Ascending aorta (tissue), 2 donors: ENCODE measurements at regions not wholly inside any gene's neighbourhood (a gene's known extent, or its start where the extent isn't known, plus 50 kb on each side); places are given as distances from the start of the nearest gene placed in this dataset.

Source experiments
- DNase-seq, 2 donors: peaks; one replicate each; pipeline ENCODE4 v3.0.0-alpha.2; 2019; ENCODE audit warnings: low spot score in 2 of 2
- H3K27ac ChIP-seq, 2 donors: fragments of 200-600 bp; sonication (generic); one replicate each; pipeline ENCODE4 v1.5.1; 2016 to 2017; ENCODE audit warnings: mild to moderate bottlenecking in 1 of 2
- H3K27me3 ChIP-seq: fragments of 200-600 bp; sonication (generic); one replicate; pipeline ENCODE4 v1.5.1; 2017
- H3K36me3 ChIP-seq, 2 donors: fragments of 200-600 bp; sonication (generic); one replicate each; pipeline ENCODE4 v1.5.1; 2016
- H3K4me1 ChIP-seq, 2 donors: fragments of 200-600 bp; sonication (generic); one replicate each; pipeline ENCODE4 v1.5.1; 2016 to 2017; ENCODE audit warnings: mild to moderate bottlenecking in 1 of 2
- H3K4me3 ChIP-seq, 2 donors: fragments of 200-600 bp; sonication (generic); one replicate each; pipeline ENCODE4 v1.5.1; 2016 to 2017; ENCODE audit warnings: mild to moderate bottlenecking in 1 of 2
- H3K9me3 ChIP-seq, 2 donors: fragments of 200-600 bp; sonication (generic); one replicate each; pipeline ENCODE4 v1.5.1; 2016
- CTCF ChIP-seq, 3 experiments: fragments of 200-600 bp in 2 of 3; fragments of 450-650 bp in 1 of 3; sonication (generic) in 2 of 3; IDR thresholded peaks; one replicate each; pipeline ENCODE4 v1.5.1; 2016 to 2019; ENCODE audit warnings: antibody characterized with exemption in 3 of 3, mild to moderate bottlenecking in 1 of 3, moderate library complexity in 1 of 3
- intact Hi-C: fragments of 100-400 bp; cut with DNase I; formaldehyde crosslinking; loops from one replicate; pipeline ENCODE4 v1.15.1; 2023

- Histone ChIP-seq H3K27me3 (no peaks in the 10 kb centered on the region), H3K4me3 (no peak overlapping the region), H3K36me3 (no peaks in the 10 kb centered on the region), H3K27ac (no peak overlapping the region), H3K9me3 (no peaks in the 10 kb centered on the region), H3K4me1 (no peaks in the 10 kb centered on the region)
- intact Hi-C loops: no loop called here
- TF ChIP-seq CTCF (IDR thresholded peaks at IDR 0.05): no peak
- no peak for DNase-seq
These were observed 402.7 kb upstream of the INTU start for GRCh38 chr4:127229855-127230608.

GRCh38 chr4:127236889-127237288, 395.9 kb upstream of the INTU start:
- no peak for DNase-seq
- intact Hi-C loops: no loop called here
- H3K4me3 ChIP-seq: no peak overlapping the region
- no peaks in the 10 kb centered on the region for H3K4me1 ChIP-seq
- H3K36me3 ChIP-seq: no peaks in the 10 kb centered on the region
- no peak for TF ChIP-seq CTCF (IDR thresholded peaks at IDR 0.05)
- H3K27me3 ChIP-seq: no peaks in the 10 kb centered on the region
- H3K9me3 ChIP-seq: no peaks in the 10 kb centered on the region
- H3K27ac ChIP-seq: no peak overlapping the region

GRCh38 chr4:127237581-127237980, 395.2 kb upstream of the INTU start:
- Histone ChIP-seq H3K4me1 (no peaks in the 10 kb centered on the region), H3K27me3 (no peaks in the 10 kb centered on the region), H3K4me3 (no peak overlapping the region), H3K27ac (no peak overlapping the region), H3K36me3 (no peaks in the 10 kb centered on the region), H3K9me3 (no peaks in the 10 kb centered on the region)
- intact Hi-C loops: no loop called here
- TF ChIP-seq CTCF (IDR thresholded peaks at IDR 0.05): no peak
- DNase-seq: no peak

GRCh38 chr4:127238956-127239475, 393.7 kb upstream of the INTU start:
- H3K27me3 ChIP-seq: no peaks in the 10 kb centered on the region
- DNase-seq: no peak
- H3K27ac ChIP-seq: no peak overlapping the region
- no peak overlapping the region for H3K4me3 ChIP-seq
- TF ChIP-seq CTCF (IDR thresholded peaks at IDR 0.05): no peak
- no peaks in the 10 kb centered on the region for H3K36me3 ChIP-seq
- intact Hi-C loops: no loop called here
- H3K4me1 ChIP-seq: no peaks in the 10 kb centered on the region
- H3K9me3 ChIP-seq: no peaks in the 10 kb centered on the region

GRCh38 chr4:127239902-127240763, 392.6 kb upstream of the INTU start:
- DNase-seq: no peak
- no peak for TF ChIP-seq CTCF (IDR thresholded peaks at IDR 0.05)
- H3K4me1 ChIP-seq: no peaks in the 10 kb centered on the region
- no peak overlapping the region for H3K27ac ChIP-seq
- no peaks in the 10 kb centered on the region for H3K36me3 ChIP-seq
- H3K9me3 ChIP-seq: no peaks in the 10 kb centered on the region
- H3K4me3 ChIP-seq: no peak overlapping the region
- no peaks in the 10 kb centered on the region for H3K27me3 ChIP-seq
- intact Hi-C loops: no loop called here
